GM12864 (cell line): ENCODE measurements at regions not wholly inside any gene's neighbourhood (a gene's known extent, or its start where the extent isn't known, plus 50 kb on each side); places are given as distances from the start of the nearest gene placed in this dataset.

Experiments
- DNase-seq: peaks from one replicate; pipeline ENCODE4 v3.0.0-alpha.2; 2011; ENCODE audit warnings: low read depth
- H3K4me3 ChIP-seq: 2 replicates; pipeline ENCODE4 v1.5.1; 2011; ENCODE audit warnings: mild to moderate bottlenecking, low read depth, low read length, control low read depth
- CTCF ChIP-seq: IDR thresholded peaks from 2 replicates; pipeline ENCODE4 v1.5.1; 2011; ENCODE audit warnings: low read depth, mild to moderate bottlenecking, moderate library complexity, low read length, control low read depth, inconsistent platforms; ENCODE audit errors: missing control alignments

GRCh38 chr17:71363661-71364060, 757.2 kb upstream of the SOX9 start:
- no peak for DNase-seq
- TF ChIP-seq CTCF, result no peak
- no peak overlapping the region for H3K4me3 ChIP-seq

- no peak overlapping the region for H3K4me3 ChIP-seq
- no peak for DNase-seq
- TF ChIP-seq CTCF, result no peak
Observed at GRCh38 chr17:71371809-71372208, 749.0 kb upstream of the SOX9 start.

GRCh38 chr17:71375948-71376347, 744.9 kb upstream of the SOX9 start:
- TF ChIP-seq CTCF, result no peak
- no peak overlapping the region for H3K4me3 ChIP-seq
- no peak for DNase-seq

GRCh38 chr17:71376933-71377332, 743.9 kb upstream of the SOX9 start:
- no peak for DNase-seq
- no peak for TF ChIP-seq CTCF
- no peak overlapping the region for H3K4me3 ChIP-seq

- no peak for DNase-seq
- H3K4me3 ChIP-seq, result no peak overlapping the region
- TF ChIP-seq CTCF, result no peak
Observed at GRCh38 chr17:71378036-71378435, 742.8 kb upstream of the SOX9 start.

GRCh38 chr17:71378741-71379140, 742.1 kb upstream of the SOX9 start:
- no peak for TF ChIP-seq CTCF
- DNase-seq, result no peak
- H3K4me3 ChIP-seq, result no peak overlapping the region

- TF ChIP-seq CTCF, result no peak
Observed at GRCh38 chr17:71379512-71379911, 741.3 kb upstream of the SOX9 start.

More at GRCh38 chr17:71379512-71379911, 741.3 kb upstream of the SOX9 start:
- H3K4me3 ChIP-seq, result no peak overlapping the region
- DNase-seq, result no peak
